Endodermal cell (in vitro differentiated cells): ENCODE measurements at regions not wholly inside any gene's neighbourhood (a gene's known extent, or its start where the extent isn't known, plus 50 kb on each side); places are given as distances from the start of the nearest gene placed in this dataset.

ENCODE experiments used
- DNase-seq: peaks from one replicate; pipeline ENCODE4 v3.0.0-alpha.2; 2017
- H3K27ac ChIP-seq: 2 replicates; pipeline ENCODE4 v1.5.1; 2013; ENCODE audit warnings: mild to moderate bottlenecking, low read depth, low read length, moderate library complexity
- H3K27me3 ChIP-seq: 2 replicates; pipeline ENCODE4 v1.6.1; 2013; ENCODE audit warnings: mild to moderate bottlenecking, low read length, moderate library complexity; ENCODE audit not compliant: insufficient read depth, control insufficient read depth, poor library complexity, severe bottlenecking
- H3K36me3 ChIP-seq: 2 replicates; pipeline ENCODE4 v1.7.0; 2013; ENCODE audit warnings: mild to moderate bottlenecking, low read length, moderate library complexity; ENCODE audit not compliant: control insufficient read depth, insufficient read depth
- H3K4me1 ChIP-seq: one replicate; pipeline ENCODE4 v1.7.0; 2013; ENCODE audit warnings: low read length; ENCODE audit not compliant: control insufficient read depth, insufficient read depth
- H3K4me3 ChIP-seq: 2 replicates; pipeline ENCODE4 v1.5.1; 2013; ENCODE audit warnings: mild to moderate bottlenecking, low read length, moderate library complexity
- H3K9ac ChIP-seq: 2 replicates; pipeline ENCODE4 v1.6.1; 2013; ENCODE audit warnings: mild to moderate bottlenecking, low read length, moderate library complexity; ENCODE audit not compliant: poor library complexity, severe bottlenecking; ENCODE audit errors: extremely low read depth
- H3K9me3 ChIP-seq: 2 replicates; pipeline ENCODE4 v1.6.1; 2013; ENCODE audit warnings: mild to moderate bottlenecking, low read length, moderate library complexity; ENCODE audit not compliant: control insufficient read depth
- H3K27ac Mint-ChIP-seq: 2 replicates; pipeline ENCODE4 v1.8.0; 2020; ENCODE audit warnings: mixed read lengths
- H3K27me3 Mint-ChIP-seq: 2 replicates; pipeline ENCODE4 v1.8.0; 2021; ENCODE audit warnings: mild to moderate bottlenecking, mixed read lengths; ENCODE audit not compliant: insufficient read depth
- H3K36me3 Mint-ChIP-seq: 2 replicates; pipeline ENCODE4 v1.8.0; 2020; ENCODE audit warnings: low read depth, mixed read lengths
- H3K4me1 Mint-ChIP-seq: 2 replicates; pipeline ENCODE4 v1.8.0; 2020; ENCODE audit warnings: mixed read lengths
- H3K4me3 Mint-ChIP-seq: 2 replicates; pipeline ENCODE4 v1.8.0; 2020; ENCODE audit warnings: mild to moderate bottlenecking, moderate library complexity, mixed read lengths
- H3K9me3 Mint-ChIP-seq: 2 replicates; pipeline ENCODE4 v1.8.0; 2020; ENCODE audit warnings: mild to moderate bottlenecking, mixed read lengths
- WGBS, 2 experiments: methylation state at CpG; one replicate each; pipeline versions ENCODE4 v1.1.5 to v1.1.7; 2013; ENCODE audit warnings: missing lambda C conversion rate in 2 of 2, mixed read lengths in 1 of 2; ENCODE audit not compliant: insufficient coverage in 1 of 2, insufficient read length in 1 of 2; 5-methylcytosine and 5-hydroxymethylcytosine counted together
- TF ChIP-seq, protein P1 (sequence below): fragments of 200-600 bp; sonication (generic); conservative IDR thresholded peaks from 2 replicates; pipeline ENCODE4 v1.5.0; 2021; ENCODE audit warnings: antibody characterized with exemption, mild to moderate bottlenecking

GRCh38 chr21:16943231-16943630, 569.6 kb upstream of the CXADR start:
- no peak overlapping the region for H3K4me3 Mint-ChIP-seq
- no peaks in the 10 kb centered on the region for H3K36me3 ChIP-seq
- no peaks in the 10 kb centered on the region for H3K4me1 Mint-ChIP-seq
- H3K27ac Mint-ChIP-seq = no peak overlapping the region
- H3K27me3 ChIP-seq = no peaks in the 10 kb centered on the region
- no peak overlapping the region for H3K4me3 ChIP-seq
- H3K27ac ChIP-seq = no peak overlapping the region
- H3K9ac ChIP-seq = no peak overlapping the region
- DNase-seq = no peak
- TF ChIP-seq, protein P1, sequence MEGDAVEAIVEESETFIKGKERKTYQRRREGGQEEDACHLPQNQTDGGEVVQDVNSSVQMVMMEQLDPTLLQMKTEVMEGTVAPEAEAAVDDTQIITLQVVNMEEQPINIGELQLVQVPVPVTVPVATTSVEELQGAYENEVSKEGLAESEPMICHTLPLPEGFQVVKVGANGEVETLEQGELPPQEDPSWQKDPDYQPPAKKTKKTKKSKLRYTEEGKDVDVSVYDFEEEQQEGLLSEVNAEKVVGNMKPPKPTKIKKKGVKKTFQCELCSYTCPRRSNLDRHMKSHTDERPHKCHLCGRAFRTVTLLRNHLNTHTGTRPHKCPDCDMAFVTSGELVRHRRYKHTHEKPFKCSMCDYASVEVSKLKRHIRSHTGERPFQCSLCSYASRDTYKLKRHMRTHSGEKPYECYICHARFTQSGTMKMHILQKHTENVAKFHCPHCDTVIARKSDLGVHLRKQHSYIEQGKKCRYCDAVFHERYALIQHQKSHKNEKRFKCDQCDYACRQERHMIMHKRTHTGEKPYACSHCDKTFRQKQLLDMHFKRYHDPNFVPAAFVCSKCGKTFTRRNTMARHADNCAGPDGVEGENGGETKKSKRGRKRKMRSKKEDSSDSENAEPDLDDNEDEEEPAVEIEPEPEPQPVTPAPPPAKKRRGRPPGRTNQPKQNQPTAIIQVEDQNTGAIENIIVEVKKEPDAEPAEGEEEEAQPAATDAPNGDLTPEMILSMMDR = no peak
- no peaks in the 10 kb centered on the region for H3K4me1 ChIP-seq
- H3K9me3 Mint-ChIP-seq = peaks cover 4% of the 10 kb centered on the region
- H3K9me3 ChIP-seq = peaks cover 22% of the 10 kb centered on the region
- no peaks in the 10 kb centered on the region for H3K27me3 Mint-ChIP-seq
- H3K36me3 Mint-ChIP-seq = no peaks in the 10 kb centered on the region

DNA sequence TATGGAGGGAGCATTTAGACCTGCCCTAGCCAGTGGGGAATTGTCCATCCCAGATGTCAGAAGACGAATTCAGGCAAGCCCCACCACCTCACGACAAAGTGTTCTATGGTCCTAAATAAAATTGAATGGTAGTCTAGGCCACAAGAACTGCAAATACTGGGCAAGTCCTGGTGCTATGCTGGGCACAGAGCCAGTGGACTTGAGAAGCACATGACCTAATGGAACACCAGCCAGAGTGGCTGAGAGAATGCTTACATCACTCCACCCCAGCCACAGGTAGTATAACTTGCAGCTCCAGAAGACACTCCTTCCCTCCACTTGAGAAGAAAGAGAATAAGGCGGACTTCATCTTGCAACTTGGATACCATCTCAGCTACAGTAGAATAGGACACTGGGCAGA, 567.3 kb upstream of the CXADR start:
- TF ChIP-seq, protein P1 = no peak
- Mint-ChIP-seq H3K36me3 (no peaks in the 10 kb centered on the region), H3K27me3 (no peaks in the 10 kb centered on the region), H3K4me3 (no peak overlapping the region), H3K27ac (no peak overlapping the region), H3K9me3 (peaks cover 4% of the 10 kb centered on the region), H3K4me1 (no peaks in the 10 kb centered on the region)
- H3K27me3 ChIP-seq = no peaks in the 10 kb centered on the region
- no peaks in the 10 kb centered on the region for H3K36me3 ChIP-seq
- 91% methylated on average over 3 of the region's 3 CpGs; no CpG with 5 or more reads in 1 of the 2 experiments for whole genome bisulfite sequencing, 2 experiments
- H3K4me1 ChIP-seq = no peaks in the 10 kb centered on the region
- H3K9me3 ChIP-seq = peaks cover 19% of the 10 kb centered on the region
- no peak overlapping the region for H3K4me3 ChIP-seq
- no peak overlapping the region for H3K9ac ChIP-seq
- no peak overlapping the region for H3K27ac ChIP-seq
- no peak for DNase-seq

DNA sequence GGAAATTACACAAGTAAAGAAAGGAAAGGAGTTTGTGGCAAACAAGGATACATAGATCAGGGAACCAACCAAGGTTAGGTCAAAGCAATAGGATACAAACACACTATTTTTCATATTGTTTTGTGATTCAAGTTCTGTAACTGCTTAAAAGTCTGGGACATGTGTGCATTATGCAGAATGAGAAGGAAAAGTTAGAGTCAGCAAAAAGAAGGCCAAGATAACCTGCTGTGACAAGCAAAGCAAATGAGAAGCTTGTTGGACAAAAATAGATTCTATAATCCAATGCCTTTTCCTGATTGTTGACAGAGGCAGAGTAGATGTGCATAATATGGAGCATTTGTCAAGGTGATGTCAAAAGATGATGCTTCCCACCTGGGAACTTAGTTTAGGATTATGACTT, 556.0 kb upstream of the CXADR start:
- DNase-seq = no peak
- Histone ChIP-seq H3K9me3 (no peaks in the 10 kb centered on the region), H3K4me1 (peaks cover 4% of the 10 kb centered on the region), H3K4me3 (no peak overlapping the region), H3K36me3 (no peaks in the 10 kb centered on the region), H3K27ac (no peak overlapping the region), H3K27me3 (no peaks in the 10 kb centered on the region), H3K9ac (no peak overlapping the region)
- Mint-ChIP-seq H3K36me3 (no peaks in the 10 kb centered on the region), H3K27ac (no peak overlapping the region), H3K9me3 (peaks cover 5% of the 10 kb centered on the region), H3K4me1 (peaks cover 9% of the 10 kb centered on the region), H3K27me3 (no peaks in the 10 kb centered on the region), H3K4me3 (no peak overlapping the region)
- TF ChIP-seq, protein P1 = no peak
